Spleen (tissue), 11 donors: ENCODE measurements at regions not wholly inside any gene's neighbourhood (a gene's known extent, or its start where the extent isn't known, plus 50 kb on each side); places are given as distances from the start of the nearest gene placed in this dataset.

Experiments
- DNase-seq: peaks from one replicate; pipeline ENCODE4 v3.0.0-alpha.2; 2020
- H3K27ac ChIP-seq, 8 donors: fragments of 200-600 bp; sonication (generic) in 7 of 8; 1 replicate in 4 of 8; 2 replicates in 4 of 8; pipeline versions ENCODE4 v1.5.0 to v1.8.0; 2016 to 2021; ENCODE audit warnings: inconsistent platforms in 4 of 8, mild to moderate bottlenecking in 4 of 8, moderate library complexity in 1 of 8
- H3K27me3 ChIP-seq, 7 donors: fragments of 200-600 bp; sonication (generic) in 6 of 7; replicated peaks in 1 of 7; 1 replicate in 4 of 7; 2 replicates in 3 of 7; pipeline versions ENCODE4 v1.5.0 to v1.8.0; 2016 to 2021; ENCODE audit warnings: inconsistent platforms in 3 of 7, mild to moderate bottlenecking in 1 of 7
- H3K36me3 ChIP-seq, 6 donors: fragments of 200-600 bp; sonication (generic) in 5 of 6; 1 replicate in 4 of 6; 2 replicates in 2 of 6; pipeline versions ENCODE4 v1.5.0 to v1.8.0; 2016 to 2021; ENCODE audit warnings: inconsistent platforms in 2 of 6
- H3K4me1 ChIP-seq, 6 donors: fragments of 200-600 bp; sonication (generic) in 5 of 6; 1 replicate in 3 of 6; 2 replicates in 3 of 6; pipeline versions ENCODE4 v1.5.0 to v1.8.0; 2016 to 2021; ENCODE audit warnings: inconsistent platforms in 3 of 6
- H3K4me3 ChIP-seq, 8 donors: fragments of 200-600 bp; sonication (generic) in 7 of 8; 1 replicate in 4 of 8; 2 replicates in 4 of 8; pipeline versions ENCODE4 v1.5.0 to v1.8.0; 2016 to 2021; ENCODE audit warnings: inconsistent platforms in 4 of 8, mild to moderate bottlenecking in 4 of 8, moderate library complexity in 2 of 8
- H3K9me3 ChIP-seq, 8 donors: fragments of 200-600 bp; sonication (generic) in 7 of 8; 1 replicate in 4 of 8; 2 replicates in 4 of 8; pipeline versions ENCODE4 v1.5.0 to v1.8.0; 2016 to 2021; ENCODE audit warnings: inconsistent platforms in 4 of 8
- POLR2A ChIP-seq, 3 donors: fragments of 450-650 bp; IDR thresholded peaks; one replicate each; pipeline ENCODE4 v1.5.1; 2017; ENCODE audit warnings: antibody characterized with exemption in 3 of 3, mild to moderate bottlenecking in 1 of 3
- POLR2AphosphoS5 ChIP-seq, 3 donors: sonication (generic); formaldehyde crosslinking; IDR thresholded peaks; one replicate each; pipeline ENCODE4 v1.5.1; 2017; ENCODE audit warnings: antibody characterized with exemption in 3 of 3
- WGBS, 5 donors: extraction: QIAGEN DNeasy Blood & Tissue Kit in 3 of 5; methylation state at CpG; one replicate each; pipeline versions ENCODE4 v1.1.5 to v1.1.7; 2013 to 2018; 5-methylcytosine and 5-hydroxymethylcytosine counted together
- intact Hi-C: fragments of 100-400 bp; cut with DNase I; formaldehyde crosslinking; loops from one replicate; pipeline ENCODE4 v1.15.0; 2023; ENCODE audit warnings: low total_unique reads
- TF ChIP-seq, protein P1 (sequence below), 11 experiments: fragments of 200-600 bp in 7 of 11; fragments of 450-650 bp in 4 of 11; sonication (generic) in 4 of 11; IDR thresholded peaks in 8 of 11; conservative IDR thresholded peaks in 3 of 11; 1 replicate in 7 of 11; 2 replicates in 4 of 11; pipeline versions ENCODE4 v1.4.0 to v1.8.0; 2016 to 2021; ENCODE audit warnings: antibody characterized with exemption in 11 of 11, inconsistent platforms in 4 of 11, mild to moderate bottlenecking in 1 of 11
- donor health status: healthy with polysubstance abuse.
- donor health status: DM: no; HTN: no; CAD: no; lungs with moderate emphysema.
- donor health status: DM: no; HTN: no; CAD: no.
- donor health status: Bipolar disorder and iron deficiency.
- donor health status: healthy.
- donor health status: DM: no; HTN: no; CAD: no.
- donor health status: DM: yes; HTN: yes; CAD: no.

DNA sequence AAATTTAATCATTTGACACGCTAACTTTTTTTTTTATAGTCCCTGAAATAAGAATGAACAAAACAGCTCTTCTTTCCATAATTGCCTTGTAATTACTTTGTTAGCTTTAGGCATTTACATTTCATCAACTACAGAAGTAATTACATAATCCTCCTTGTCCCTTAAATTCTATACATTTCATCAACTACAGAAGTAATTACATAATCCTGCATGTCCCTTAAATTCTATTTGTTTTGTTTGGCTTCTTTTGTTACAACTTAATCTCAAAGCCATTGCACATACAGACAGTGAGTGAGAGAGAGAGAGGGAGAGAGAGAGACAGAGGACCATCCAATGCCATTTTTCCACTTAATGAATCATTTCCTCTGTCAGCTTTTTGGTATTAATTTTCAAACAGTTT, 873.2 kb downstream of the METTL15 start:
- no peaks in the 10 kb centered on the region for H3K36me3 ChIP-seq
- DNase-seq, result no peak
- no peak overlapping the region for H3K27ac ChIP-seq
- H3K4me3 ChIP-seq, result no peak overlapping the region
- no peaks in the 10 kb centered on the region for H3K27me3 ChIP-seq
- peaks cover 0 to 3% (median 0%) of the 10 kb centered on the region in 8 donors for H3K9me3 ChIP-seq
- no peaks in the 10 kb centered on the region for H3K4me1 ChIP-seq
- TF ChIP-seq POLR2AphosphoS5 (IDR thresholded peaks at IDR 0.05) (no peak), POLR2A (IDR thresholded peaks at IDR 0.05) (no peak)
- TF ChIP-seq, protein P1, sequence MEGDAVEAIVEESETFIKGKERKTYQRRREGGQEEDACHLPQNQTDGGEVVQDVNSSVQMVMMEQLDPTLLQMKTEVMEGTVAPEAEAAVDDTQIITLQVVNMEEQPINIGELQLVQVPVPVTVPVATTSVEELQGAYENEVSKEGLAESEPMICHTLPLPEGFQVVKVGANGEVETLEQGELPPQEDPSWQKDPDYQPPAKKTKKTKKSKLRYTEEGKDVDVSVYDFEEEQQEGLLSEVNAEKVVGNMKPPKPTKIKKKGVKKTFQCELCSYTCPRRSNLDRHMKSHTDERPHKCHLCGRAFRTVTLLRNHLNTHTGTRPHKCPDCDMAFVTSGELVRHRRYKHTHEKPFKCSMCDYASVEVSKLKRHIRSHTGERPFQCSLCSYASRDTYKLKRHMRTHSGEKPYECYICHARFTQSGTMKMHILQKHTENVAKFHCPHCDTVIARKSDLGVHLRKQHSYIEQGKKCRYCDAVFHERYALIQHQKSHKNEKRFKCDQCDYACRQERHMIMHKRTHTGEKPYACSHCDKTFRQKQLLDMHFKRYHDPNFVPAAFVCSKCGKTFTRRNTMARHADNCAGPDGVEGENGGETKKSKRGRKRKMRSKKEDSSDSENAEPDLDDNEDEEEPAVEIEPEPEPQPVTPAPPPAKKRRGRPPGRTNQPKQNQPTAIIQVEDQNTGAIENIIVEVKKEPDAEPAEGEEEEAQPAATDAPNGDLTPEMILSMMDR (IDR thresholded peaks at IDR 0.05 in 8 of 11, conservative IDR thresholded peaks at IDR 0.05 in 3 of 11), result no peak
- intact Hi-C loops, result no loop called here
- 55 to 79% (median 68%) methylated on average over 1 of the region's 1 CpG for WGBS, 5 donors

DNA sequence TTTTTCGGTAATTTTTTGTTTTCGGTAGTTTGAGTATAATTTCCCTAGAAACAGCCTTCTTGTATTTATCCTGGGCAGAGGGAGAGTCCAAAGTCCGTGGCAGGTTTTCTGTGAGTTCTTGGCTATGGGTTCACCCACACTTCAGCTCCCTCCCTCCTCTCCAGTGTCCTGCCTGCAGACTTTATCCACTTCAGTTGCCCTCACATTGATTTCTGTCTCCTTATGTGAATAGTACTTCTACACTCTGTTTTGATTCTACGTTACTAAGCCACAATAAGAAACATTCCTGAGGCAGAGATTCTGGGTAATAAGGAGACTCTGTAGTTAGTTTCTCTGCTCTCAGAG, 868.6 kb downstream of the METTL15 start:
- WGBS, 5 donors, result 84 to 90% (median 88%) methylated on average over 4 of the region's 4 CpGs
- Histone ChIP-seq H3K9me3 (peaks cover 0 to 3% (median 0%) of the 10 kb centered on the region in 8 donors), H3K4me1 (no peaks in the 10 kb centered on the region), H3K36me3 (no peaks in the 10 kb centered on the region), H3K27ac (no peak overlapping the region), H3K4me3 (no peak overlapping the region), H3K27me3 (no peaks in the 10 kb centered on the region)
- intact Hi-C loops, result no loop called here
- TF ChIP-seq POLR2A (IDR thresholded peaks at IDR 0.05) (no peak), POLR2AphosphoS5 (IDR thresholded peaks at IDR 0.05) (no peak)
- TF ChIP-seq, protein P1 (IDR thresholded peaks at IDR 0.05 in 8 of 11, conservative IDR thresholded peaks at IDR 0.05 in 3 of 11), result no peak
- no peak for DNase-seq

DNA sequence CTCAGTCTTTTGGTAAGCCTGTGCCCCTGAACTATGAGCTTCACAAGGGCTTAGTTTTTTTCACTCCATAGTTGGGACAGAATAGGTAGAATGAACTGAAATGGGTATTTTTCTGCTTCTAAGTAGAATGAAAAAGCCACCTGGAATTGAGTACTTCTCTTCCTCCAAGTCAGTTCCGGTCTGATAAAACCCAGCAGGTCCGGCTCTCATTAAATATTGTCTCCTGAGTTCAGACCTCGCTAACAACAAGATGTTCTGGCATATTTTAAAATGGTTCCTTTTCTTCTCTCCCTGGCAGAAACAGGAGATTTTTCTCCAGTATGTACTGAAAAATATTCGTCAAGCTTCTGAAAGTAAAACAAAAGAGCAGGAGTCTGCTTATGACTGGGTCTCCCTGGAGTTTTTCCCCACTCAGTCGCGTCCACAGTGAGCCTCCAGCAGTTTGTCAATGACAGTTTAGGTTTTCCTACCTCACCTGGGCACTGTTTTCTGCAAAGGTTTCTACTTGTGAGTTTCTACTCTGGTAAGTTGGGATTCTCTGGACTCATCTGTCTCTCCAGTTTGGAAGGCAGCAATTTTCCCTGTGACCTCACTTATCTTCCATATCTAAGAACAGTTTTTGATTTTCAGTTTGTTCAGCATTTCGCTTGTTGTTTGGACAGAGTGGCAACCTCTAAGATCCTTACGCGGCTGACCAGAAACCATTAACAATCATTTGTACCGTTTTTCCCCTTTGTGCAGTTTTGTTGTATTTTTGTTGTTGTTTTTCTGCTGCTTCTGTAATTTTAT, 868.0 kb downstream of the METTL15 start:
- H3K27me3 ChIP-seq, result no peaks in the 10 kb centered on the region
- H3K4me1 ChIP-seq, result no peaks in the 10 kb centered on the region
- intact Hi-C loops, result no loop called here
- 82 to 92% (median 88%) methylated on average over 10 of the region's 10 CpGs for WGBS, 5 donors
- no peak overlapping the region for H3K27ac ChIP-seq
- no peak for DNase-seq
- H3K4me3 ChIP-seq, result no peak overlapping the region
- H3K9me3 ChIP-seq, result peaks cover 0 to 3% (median 0%) of the 10 kb centered on the region in 8 donors
- TF ChIP-seq POLR2A (IDR thresholded peaks at IDR 0.05), result no peak
- TF ChIP-seq, protein P1 (IDR thresholded peaks at IDR 0.05 in 8 of 11, conservative IDR thresholded peaks at IDR 0.05 in 3 of 11), result no peak
- no peak for TF ChIP-seq POLR2AphosphoS5 (IDR thresholded peaks at IDR 0.05)
- H3K36me3 ChIP-seq, result no peaks in the 10 kb centered on the region

DNA sequence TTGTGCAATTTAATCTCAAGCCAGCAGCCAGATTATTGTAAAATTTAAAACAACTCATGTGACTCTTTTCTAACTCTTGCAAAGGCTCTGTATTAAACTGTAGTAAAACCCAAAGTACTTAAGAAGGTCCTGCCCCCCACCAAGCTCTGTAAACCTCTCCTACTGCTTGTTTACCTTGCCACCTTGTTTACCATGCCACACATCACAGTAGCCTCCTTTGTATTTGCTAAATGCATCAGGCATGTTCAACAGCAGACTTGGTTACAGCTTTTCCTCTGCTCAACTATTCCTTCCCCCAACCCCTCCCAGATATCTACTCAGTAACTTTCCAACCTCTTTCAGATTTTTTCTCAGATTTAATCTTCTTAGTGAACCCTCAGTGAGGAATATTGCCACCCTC, 861.6 kb downstream of the METTL15 start:
- Histone ChIP-seq H3K4me3 (no peak overlapping the region), H3K4me1 (no peaks in the 10 kb centered on the region), H3K9me3 (peaks cover 0 to 12% (median 4%) of the 10 kb centered on the region in 8 donors), H3K27ac (no peak overlapping the region), H3K27me3 (no peaks in the 10 kb centered on the region), H3K36me3 (no peaks in the 10 kb centered on the region)
- intact Hi-C loops, result no loop called here
- TF ChIP-seq POLR2AphosphoS5 (IDR thresholded peaks at IDR 0.05), result no peak
- no peak for TF ChIP-seq POLR2A (IDR thresholded peaks at IDR 0.05)
- TF ChIP-seq, protein P1 (IDR thresholded peaks at IDR 0.05 in 8 of 11, conservative IDR thresholded peaks at IDR 0.05 in 3 of 11), result no peak
- DNase-seq, result no peak
